WERI-Rb-1 (cell line): ENCODE measurements at regions not wholly inside any gene's neighbourhood (a gene's known extent, or its start where the extent isn't known, plus 50 kb on each side); places are given as distances from the start of the nearest gene placed in this dataset.
"Not testable (repeated sequence)": the region's sequence is repeated elsewhere in the genome, so short reads cannot be mapped to it uniquely, and the experiment has no call there.

Source experiments
- DNase-seq: peaks from one replicate; pipeline ENCODE4 v3.0.0-alpha.2; 2020
- H3K27ac ChIP-seq: fragments of 250-450 bp; sonication (Bioruptor Pico); 2 replicates; pipeline ENCODE4 v1.5.1; 2020; ENCODE audit warnings: mild to moderate bottlenecking, moderate library complexity
- H3K27me3 ChIP-seq: fragments of 250-450 bp; sonication (Bioruptor Pico); 2 replicates; pipeline ENCODE4 v1.5.1; 2021; ENCODE audit warnings: mild to moderate bottlenecking, low read depth, moderate library complexity; ENCODE audit not compliant: insufficient read depth, severe bottlenecking
- H3K36me3 ChIP-seq: fragments of 250-450 bp; sonication (Bioruptor Pico); 2 replicates; pipeline ENCODE4 v1.5.1; 2020; ENCODE audit warnings: mild to moderate bottlenecking, moderate library complexity
- H3K4me3 ChIP-seq: 2 replicates; pipeline ENCODE4 v1.5.1; 2011; ENCODE audit warnings: low read depth, mild to moderate bottlenecking, control low read depth, low read length
- H3K9me3 ChIP-seq: fragments of 250-450 bp; sonication (Bioruptor Pico); 2 replicates; pipeline ENCODE4 v1.5.1; 2021; ENCODE audit warnings: mild to moderate bottlenecking, moderate library complexity; ENCODE audit not compliant: severe bottlenecking
- CTCF ChIP-seq: IDR thresholded peaks from 2 replicates; pipeline ENCODE4 v1.5.1; 2011; ENCODE audit warnings: low read depth, mild to moderate bottlenecking, control low read depth, inconsistent platforms, low read length

- TF ChIP-seq CTCF = no peak
These were observed 278.9 kb downstream of the SEC16B start for GRCh38 chr1:177690996-177691395.

GRCh38 chr1:177687544-177687943 is 282.3 kb downstream of the SEC16B start:
- H3K36me3 ChIP-seq = no peaks in the 10 kb centered on the region
- no peaks in the 10 kb centered on the region for H3K27me3 ChIP-seq
- DNase-seq = no peak
- H3K4me3 ChIP-seq = no peak overlapping the region
- peaks cover 2% of the 10 kb centered on the region for H3K9me3 ChIP-seq
- no peak for TF ChIP-seq CTCF
- H3K27ac ChIP-seq = no peak overlapping the region

More at GRCh38 chr1:177690996-177691395, 278.9 kb downstream of the SEC16B start:
- H3K9me3 ChIP-seq = peaks cover 5% of the 10 kb centered on the region
- H3K36me3 ChIP-seq = no peaks in the 10 kb centered on the region
- no peaks in the 10 kb centered on the region for H3K27me3 ChIP-seq
- H3K4me3 ChIP-seq = no peak overlapping the region
- DNase-seq = no peak
- no peak overlapping the region for H3K27ac ChIP-seq

GRCh38 chr1:177686933-177687332 is 282.9 kb downstream of the SEC16B start:
- H3K27me3 ChIP-seq = no peaks in the 10 kb centered on the region
- no peak for TF ChIP-seq CTCF
- no peaks in the 10 kb centered on the region for H3K36me3 ChIP-seq
- H3K27ac ChIP-seq = no peak overlapping the region
- DNase-seq = no peak
- no peaks in the 10 kb centered on the region for H3K9me3 ChIP-seq
- no peak overlapping the region for H3K4me3 ChIP-seq

- Histone ChIP-seq H3K27ac (no peak overlapping the region), H3K9me3 (peaks cover 3% of the 10 kb centered on the region), H3K27me3 (no peaks in the 10 kb centered on the region), H3K36me3 (no peaks in the 10 kb centered on the region), H3K4me3 (no peak overlapping the region)
- DNase-seq = peak; percentile 64
- no peak for TF ChIP-seq CTCF
These were observed 300.7 kb downstream of the SEC16B start for GRCh38 chr1:177669161-177669560.

GRCh38 chr1:177665935-177666334 is 303.9 kb downstream of the SEC16B start:
- peak; percentile 58 for DNase-seq
- H3K27me3 ChIP-seq = no peaks in the 10 kb centered on the region
- H3K27ac ChIP-seq = peak overlapping the region; percentile 49
- TF ChIP-seq CTCF = no peak
- H3K36me3 ChIP-seq = no peaks in the 10 kb centered on the region
- peaks cover 8% of the 10 kb centered on the region for H3K9me3 ChIP-seq
- no peak overlapping the region for H3K4me3 ChIP-seq

GRCh38 chr1:177664742-177665141 is 305.1 kb downstream of the SEC16B start:
- not testable (repeated sequence) for H3K27me3 ChIP-seq, H3K36me3 ChIP-seq, DNase-seq, H3K27ac ChIP-seq, H3K4me3 ChIP-seq
- peaks cover 15% of the 10 kb centered on the region for H3K9me3 ChIP-seq
